ENCODE measurements at regions not wholly inside any gene's neighbourhood (a gene's known extent, or its start where the extent isn't known, plus 50 kb on each side); places are given as distances from the start of the nearest gene placed in this dataset.
"Not testable (repeated sequence)": the region's sequence is repeated elsewhere in the genome, so short reads cannot be mapped to it uniquely, and the experiment has no call there.

- intact Hi-C loops (cut with DNase I) = no loop called here
- DNase-seq = peak in 1 of 10 donors; percentile 74
Measured at GRCh38 chr11:31964181-31964580, 126.7 kb upstream of the RCN1 start.

- no peak for DNase-seq
- intact Hi-C loops (cut with DNase I) = no loop called here
Measured at GRCh38 chr11:31960126-31960525, 130.7 kb upstream of the RCN1 start.

- intact Hi-C loops (cut with DNase I) = loop anchor here (5.0 kb wide), 1 partner anchor 562 kb away; no protein-coding TSS in a partner anchor
Measured at GRCh38 chr11:31959716-31960115, 131.2 kb upstream of the RCN1 start.

GRCh38 chr11:31958076-31958735 is 132.7 kb upstream of the RCN1 start:
- intact Hi-C loops (cut with DNase I) = loop anchor here (5.0 kb wide), 1 partner anchor 561 kb away; no protein-coding TSS in a partner anchor
- DNase-seq = peak in 8 of 10 donors; percentile 39 to 93 (median 66)

More at GRCh38 chr11:31959716-31960115, 131.2 kb upstream of the RCN1 start:
- no peak for DNase-seq

- intact Hi-C loops (cut with DNase I) = loop anchor here (5.0 kb wide), 1 partner anchor 560 kb away; no protein-coding TSS in a partner anchor
- peak in 1 of 10 donors; percentile 62 for DNase-seq
Measured at GRCh38 chr11:31957674-31958073, 133.2 kb upstream of the RCN1 start.

- intact Hi-C loops (cut with DNase I) = loop anchor here (5.0 kb wide), 1 partner anchor 559 kb away; no protein-coding TSS in a partner anchor
- DNase-seq = no peak
Measured at GRCh38 chr11:31956310-31956709, 134.6 kb upstream of the RCN1 start.

GRCh38 chr11:31955838-31956237 is 135.0 kb upstream of the RCN1 start:
- intact Hi-C loops (cut with DNase I) = loop anchor here (5.0 kb wide), 1 partner anchor 559 kb away; no protein-coding TSS in a partner anchor
- peak in 1 of 10 donors; percentile 52 for DNase-seq

GRCh38 chr11:31953803-31954327 is 137.0 kb upstream of the RCN1 start:
- DNase-seq = peak in 1 of 10 donors; percentile 58
- intact Hi-C loops (cut with DNase I) = no loop called here

- DNase-seq; intact Hi-C loops (cut with DNase I): not testable (repeated sequence)
Measured at GRCh38 chr11:31949733-31950200, 138.6 kb upstream of the PAX6 start.

- intact Hi-C loops (cut with DNase I) = no loop called here
- no peak for DNase-seq
Measured at GRCh38 chr11:31947051-31947450, 135.9 kb upstream of the PAX6 start.

GRCh38 chr11:31943056-31943780 is 132.1 kb upstream of the PAX6 start:
- no peak for DNase-seq
- intact Hi-C loops (cut with DNase I) = no loop called here

- no peak for DNase-seq
- intact Hi-C loops (cut with DNase I) = no loop called here
Measured at GRCh38 chr11:31940371-31941037, 129.4 kb upstream of the PAX6 start.

GRCh38 chr11:31939004-31939403 is 127.9 kb upstream of the PAX6 start:
- intact Hi-C loops (cut with DNase I) = no loop called here
- no peak for DNase-seq

- DNase-seq = no peak
- intact Hi-C loops (cut with DNase I) = no loop called here
Measured at GRCh38 chr11:31936312-31936711, 125.2 kb upstream of the PAX6 start.

GRCh38 chr11:31932879-31933278 is 121.8 kb upstream of the PAX6 start:
- intact Hi-C loops (cut with DNase I) = no loop called here
- DNase-seq = no peak

- no peak for DNase-seq
- intact Hi-C loops (cut with DNase I) = no loop called here
Measured at GRCh38 chr11:31927982-31928381, 116.9 kb upstream of the PAX6 start.

GRCh38 chr11:31926816-31927528 is 115.8 kb upstream of the PAX6 start:
- no peak for DNase-seq
- intact Hi-C loops (cut with DNase I) = no loop called here

GRCh38 chr11:31926106-31926505 is 115.0 kb upstream of the PAX6 start:
- intact Hi-C loops (cut with DNase I) = no loop called here
- no peak for DNase-seq

- no peak for DNase-seq
- intact Hi-C loops (cut with DNase I) = no loop called here
Measured at GRCh38 chr11:31922450-31922849, 111.3 kb upstream of the PAX6 start.

- intact Hi-C loops (cut with DNase I) = no loop called here
- no peak for DNase-seq
Measured at GRCh38 chr11:31921081-31921480, 110.0 kb upstream of the PAX6 start.

Data from posterior cingulate gyrus (tissue), 11 donors.